Erythroblast (primary cell): ENCODE measurements at regions not wholly inside any gene's neighbourhood (a gene's known extent, or its start where the extent isn't known, plus 50 kb on each side); places are given as distances from the start of the nearest gene placed in this dataset.

Source experiments
- GATA1 ChIP-seq: IDR thresholded peaks from 2 replicates; pipeline ENCODE4 v1.6.1; 2011; ENCODE audit warnings: low read depth, mild to moderate bottlenecking, control low read depth, low read length, moderate library complexity
- POLR2A ChIP-seq: IDR thresholded peaks from 2 replicates; pipeline ENCODE4 v1.6.1; 2011; ENCODE audit warnings: mild to moderate bottlenecking, low read length

DNA sequence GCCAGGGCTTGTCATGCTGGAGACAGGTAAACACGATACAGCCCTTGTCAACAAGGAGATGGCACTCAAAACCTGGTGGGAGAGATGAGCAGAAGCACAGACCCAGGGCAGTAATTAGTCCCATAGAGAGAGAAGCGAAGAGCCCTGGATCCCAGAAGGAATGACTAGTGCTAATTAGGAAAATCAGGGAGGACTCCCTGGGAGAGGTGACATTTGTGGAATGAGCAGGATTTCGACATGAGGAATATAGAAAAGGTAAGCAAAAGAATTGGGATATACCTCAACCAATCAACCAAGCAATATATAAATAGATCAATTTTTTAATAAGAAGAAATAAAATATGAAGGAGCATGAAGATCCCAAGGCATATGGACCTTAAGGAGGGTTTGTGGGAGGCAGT, 98.5 kb upstream of the GJB5 start:
- TF ChIP-seq POLR2A (no peak), GATA1 (no peak)
